Ovary (tissue), 7 donors: ENCODE measurements at regions not wholly inside any gene's neighbourhood (a gene's known extent, or its start where the extent isn't known, plus 50 kb on each side); places are given as distances from the start of the nearest gene placed in this dataset.

Experiments used
- DNase-seq, 5 donors: peaks; one replicate each; pipeline ENCODE4 v3.0.0-alpha.2; 2019 to 2020
- H3K27ac ChIP-seq, 2 donors: fragments of 200-600 bp; one replicate each; pipeline versions ENCODE4 v1.5.1 to v1.8.0; 2019 to 2022
- H3K27me3 ChIP-seq: fragments of 200-600 bp; one replicate; pipeline ENCODE4 v1.8.0; 2022
- H3K36me3 ChIP-seq: fragments of 200-600 bp; sonication (generic); one replicate; pipeline ENCODE4 v1.5.1; 2019
- H3K4me1 ChIP-seq: one replicate; pipeline ENCODE4 v1.8.1; 2013; ENCODE audit warnings: mild to moderate bottlenecking, moderate library complexity; ENCODE audit not compliant: insufficient read depth
- H3K4me3 ChIP-seq: fragments of 200-600 bp; sonication (generic); one replicate; pipeline ENCODE4 v1.5.1; 2017
- H3K9me3 ChIP-seq, 2 donors: fragments of 200-600 bp in 1 of 2; sonication (generic) in 1 of 2; one replicate each; pipeline versions ENCODE4 v1.5.1 to v1.8.1; 2013 to 2019; ENCODE audit warnings: mild to moderate bottlenecking in 1 of 2, moderate library complexity in 1 of 2
- EP300 ChIP-seq: sonication (generic); formaldehyde crosslinking; IDR thresholded peaks from one replicate; pipeline ENCODE4 v1.6.1; 2017; ENCODE audit warnings: antibody characterized with exemption
- POLR2A ChIP-seq: fragments of 450-650 bp; IDR thresholded peaks from one replicate; pipeline ENCODE4 v1.6.1; 2017; ENCODE audit warnings: antibody characterized with exemption, mild to moderate bottlenecking, moderate library complexity
- WGBS, 3 donors: extraction: QIAGEN DNeasy Blood & Tissue Kit in 1 of 3; methylation state at CpG; one replicate each; pipeline versions ENCODE4 v1.1.5 to v1.1.7; 2013 to 2017; 5-methylcytosine and 5-hydroxymethylcytosine counted together
- intact Hi-C, 4 donors: fragments of 100-400 bp; cut with DNase I; formaldehyde crosslinking; loops; one replicate each; pipeline versions ENCODE4 v1.11.0 to v1.15.1; 2022 to 2023
- TF ChIP-seq, protein P1 (sequence below), 3 donors: fragments of 450-650 bp in 2 of 3; fragments of 200-600 bp in 1 of 3; IDR thresholded peaks; one replicate each; pipeline versions ENCODE4 v1.5.1 to v1.8.0; 2016 to 2022; ENCODE audit warnings: antibody characterized with exemption in 3 of 3, mild to moderate bottlenecking in 1 of 3
- donor health status: DM: no; HTN: no; CAD: no; lungs with moderate emphysema.
- donor health status: DM: no; HTN: no; CAD: no.
- donor health status: Bipolar disorder and iron deficiency.
- donor health status: DM: no; HTN: no; CAD: no.
- donor health status: DM: yes; HTN: yes; CAD: no.

- no peak for DNase-seq
- no peaks in the 10 kb centered on the region for H3K36me3 ChIP-seq
- H3K27me3 ChIP-seq = no peaks in the 10 kb centered on the region
- H3K9me3 ChIP-seq = no peaks in the 10 kb centered on the region
- H3K4me1 ChIP-seq = no peaks in the 10 kb centered on the region
- TF ChIP-seq POLR2A = no peak
- H3K4me3 ChIP-seq = no peak overlapping the region
- intact Hi-C loops = no loop called here
- no peak overlapping the region for H3K27ac ChIP-seq
- WGBS, 3 donors = 96 to 98% (median 97%) methylated on average over 8 of the region's 8 CpGs
These were observed 131.1 kb downstream of the PXDC1 start for GRCh38 chr6:3620389-3620788.

GRCh38 chr6:3619800-3620199, 131.7 kb downstream of the PXDC1 start:
- WGBS, 3 donors = 84 to 88% (median 84%) methylated on average over 4 of the region's 4 CpGs
- Histone ChIP-seq H3K27ac (no peak overlapping the region), H3K9me3 (no peaks in the 10 kb centered on the region), H3K4me3 (no peak overlapping the region), H3K4me1 (no peaks in the 10 kb centered on the region), H3K27me3 (no peaks in the 10 kb centered on the region), H3K36me3 (no peaks in the 10 kb centered on the region)
- no peak for DNase-seq
- TF ChIP-seq POLR2A (no peak), EP300 (no peak)
- TF ChIP-seq, protein P1, sequence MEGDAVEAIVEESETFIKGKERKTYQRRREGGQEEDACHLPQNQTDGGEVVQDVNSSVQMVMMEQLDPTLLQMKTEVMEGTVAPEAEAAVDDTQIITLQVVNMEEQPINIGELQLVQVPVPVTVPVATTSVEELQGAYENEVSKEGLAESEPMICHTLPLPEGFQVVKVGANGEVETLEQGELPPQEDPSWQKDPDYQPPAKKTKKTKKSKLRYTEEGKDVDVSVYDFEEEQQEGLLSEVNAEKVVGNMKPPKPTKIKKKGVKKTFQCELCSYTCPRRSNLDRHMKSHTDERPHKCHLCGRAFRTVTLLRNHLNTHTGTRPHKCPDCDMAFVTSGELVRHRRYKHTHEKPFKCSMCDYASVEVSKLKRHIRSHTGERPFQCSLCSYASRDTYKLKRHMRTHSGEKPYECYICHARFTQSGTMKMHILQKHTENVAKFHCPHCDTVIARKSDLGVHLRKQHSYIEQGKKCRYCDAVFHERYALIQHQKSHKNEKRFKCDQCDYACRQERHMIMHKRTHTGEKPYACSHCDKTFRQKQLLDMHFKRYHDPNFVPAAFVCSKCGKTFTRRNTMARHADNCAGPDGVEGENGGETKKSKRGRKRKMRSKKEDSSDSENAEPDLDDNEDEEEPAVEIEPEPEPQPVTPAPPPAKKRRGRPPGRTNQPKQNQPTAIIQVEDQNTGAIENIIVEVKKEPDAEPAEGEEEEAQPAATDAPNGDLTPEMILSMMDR (IDR thresholded peaks at IDR 0.05) = no peak
- intact Hi-C loops = no loop called here

DNA sequence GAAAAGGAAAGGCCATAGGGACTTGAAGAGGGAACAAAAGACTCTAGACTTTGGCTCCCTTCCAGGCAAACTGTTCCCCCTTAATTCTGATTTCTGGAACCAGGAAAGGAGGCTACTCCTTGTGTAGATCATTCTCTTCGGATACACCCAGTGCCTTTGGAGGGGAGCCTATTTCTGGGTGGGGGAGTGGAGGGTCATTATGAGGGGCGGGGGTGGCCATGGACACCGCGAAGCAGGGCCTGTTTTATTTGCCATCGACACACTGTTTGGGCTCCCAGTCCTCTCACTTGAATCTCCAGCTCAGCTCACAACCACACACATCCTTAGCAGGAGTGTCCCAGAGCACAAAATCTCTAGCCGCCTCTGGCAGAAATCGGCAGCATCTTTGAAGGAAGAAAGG, 132.3 kb downstream of the PXDC1 start:
- no peak for DNase-seq
- intact Hi-C loops = no loop called here
- H3K27ac ChIP-seq = no peak overlapping the region

DNA sequence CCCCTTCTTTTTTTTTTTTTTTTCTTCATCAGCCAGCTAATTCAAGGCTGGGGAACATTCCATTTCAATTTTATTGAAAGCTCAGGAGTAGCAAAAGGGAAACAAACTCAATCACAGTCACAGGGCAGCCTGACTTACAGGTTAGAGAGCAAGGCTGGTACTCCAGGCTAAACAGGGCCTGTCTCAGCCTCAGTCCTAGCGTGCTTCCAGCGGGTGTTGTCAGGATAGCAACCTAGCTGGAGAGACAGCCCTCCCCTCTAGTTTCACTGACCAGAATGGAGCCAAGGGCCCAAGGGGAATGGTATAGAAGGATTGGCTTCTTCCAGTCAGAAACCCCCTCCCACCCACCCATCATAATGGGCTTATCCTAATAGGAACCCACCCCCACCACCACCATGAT, 132.9 kb downstream of the PXDC1 start:
- H3K36me3 ChIP-seq = no peaks in the 10 kb centered on the region
- TF ChIP-seq, protein P1 (IDR thresholded peaks at IDR 0.05) = no peak
- TF ChIP-seq EP300 = no peak
- H3K27me3 ChIP-seq = no peaks in the 10 kb centered on the region
- H3K27ac ChIP-seq = no peak overlapping the region
- no peak for DNase-seq
- 88 to 97% (median 91%) methylated on average over 2 of the region's 2 CpGs for WGBS, 3 donors
- no peaks in the 10 kb centered on the region for H3K9me3 ChIP-seq
- H3K4me1 ChIP-seq = no peaks in the 10 kb centered on the region
- intact Hi-C loops = no loop called here
- H3K4me3 ChIP-seq = no peak overlapping the region

More for the DNA sequence above, 132.3 kb downstream of the PXDC1 start:
- Histone ChIP-seq H3K4me1 (no peaks in the 10 kb centered on the region), H3K36me3 (no peaks in the 10 kb centered on the region), H3K27me3 (no peaks in the 10 kb centered on the region), H3K9me3 (no peaks in the 10 kb centered on the region), H3K4me3 (no peak overlapping the region)
- TF ChIP-seq, protein P1 (IDR thresholded peaks at IDR 0.05) = no peak
- TF ChIP-seq POLR2A (no peak), EP300 (no peak)
- 80 to 83% (median 82%) methylated on average over 7 of the region's 7 CpGs for WGBS, 3 donors

- no peak overlapping the region for H3K27ac ChIP-seq
- WGBS, 3 donors = 79 to 83% (median 80%) methylated on average over 24 to 29 of the region's 29 CpGs
These were observed 133.7 kb downstream of the PXDC1 start for GRCh38 chr6:3617681-3618311.

More at GRCh38 chr6:3617681-3618311, 133.7 kb downstream of the PXDC1 start:
- intact Hi-C loops = no loop called here
- Histone ChIP-seq H3K4me3 (no peak overlapping the region), H3K27me3 (no peaks in the 10 kb centered on the region), H3K36me3 (no peaks in the 10 kb centered on the region), H3K4me1 (no peaks in the 10 kb centered on the region), H3K9me3 (no peaks in the 10 kb centered on the region)
- DNase-seq = no peak
- TF ChIP-seq POLR2A = no peak
- TF ChIP-seq, protein P1 (IDR thresholded peaks at IDR 0.05) = no peak
- TF ChIP-seq EP300 = no peak
